Breast epithelium (tissue), 4 donors: ENCODE measurements at regions not wholly inside any gene's neighbourhood (a gene's known extent, or its start where the extent isn't known, plus 50 kb on each side); places are given as distances from the start of the nearest gene placed in this dataset.

Experiments
- DNase-seq, 2 donors: peaks; one replicate each; pipeline ENCODE4 v3.0.0-alpha.2; 2019; ENCODE audit warnings: low spot score in 2 of 2
- H3K27ac ChIP-seq, 2 donors: fragments of 200-600 bp; sonication (generic) in 1 of 2; one replicate each; pipeline ENCODE4 v1.5.1; 2016 to 2019; ENCODE audit warnings: mild to moderate bottlenecking in 1 of 2
- H3K27me3 ChIP-seq, 2 donors: fragments of 200-600 bp; sonication (generic) in 1 of 2; one replicate each; pipeline versions ENCODE4 v1.5.1 to v1.6.0; 2017 to 2019; ENCODE audit warnings: control low read depth in 1 of 2, mild to moderate bottlenecking in 1 of 2
- H3K36me3 ChIP-seq: fragments of 200-600 bp; one replicate; pipeline ENCODE4 v1.5.1; 2019
- H3K4me1 ChIP-seq, 2 donors: fragments of 200-600 bp; sonication (generic); one replicate each; pipeline ENCODE4 v1.5.1; 2016 to 2019; ENCODE audit warnings: control low read depth in 1 of 2
- H3K4me3 ChIP-seq, 3 donors: fragments of 200-600 bp; sonication (generic); 1 replicate in 2 of 3; 2 replicates in 1 of 3; pipeline ENCODE4 v1.5.1; 2016 to 2019; ENCODE audit warnings: mild to moderate bottlenecking in 3 of 3, moderate library complexity in 2 of 3
- H3K9me3 ChIP-seq, 2 donors: fragments of 200-600 bp; sonication (generic) in 1 of 2; one replicate each; pipeline ENCODE4 v1.5.1; 2016 to 2019; ENCODE audit warnings: control low read depth in 1 of 2
- CTCF ChIP-seq, 3 donors: fragments of 450-650 bp; IDR thresholded peaks; one replicate each; pipeline ENCODE4 v1.5.1; 2016 to 2017; ENCODE audit warnings: antibody characterized with exemption in 3 of 3, mild to moderate bottlenecking in 3 of 3, moderate library complexity in 3 of 3
- POLR2A ChIP-seq: fragments of 450-650 bp; IDR thresholded peaks from one replicate; pipeline ENCODE4 v1.6.1; 2016; ENCODE audit warnings: antibody characterized with exemption, mild to moderate bottlenecking, moderate library complexity
- POLR2AphosphoS5 ChIP-seq, 3 donors: sonication (generic); formaldehyde crosslinking; IDR thresholded peaks; one replicate each; pipeline ENCODE4 v1.6.1; 2017; ENCODE audit warnings: antibody characterized with exemption in 3 of 3
- intact Hi-C: fragments of 100-400 bp; cut with DNase I; formaldehyde crosslinking; loops from one replicate; pipeline ENCODE4 v1.15.1; 2023; ENCODE audit warnings: low total_unique reads

GRCh38 chr13:50123515-50123861 is 108.2 kb downstream of the KCNRG start:
- no peak for DNase-seq
- peak overlapping the region; percentile 90 to 99 (median 97) for H3K4me3 ChIP-seq
- intact Hi-C loops, result loop anchor here (10.0 kb wide), 1 partner anchor 129 kb away; the partner anchor contains the start of gene TRIM13
- peak overlapping the region; percentile 98 to 99 for H3K27ac ChIP-seq
- TF ChIP-seq POLR2A (no peak), POLR2AphosphoS5 (IDR thresholded peaks at IDR 0.05) (no peak)
- no peaks in the 10 kb centered on the region for H3K4me1 ChIP-seq
- H3K27me3 ChIP-seq, result peaks cover 0 to 20% of the 10 kb centered on the region in 2 donors
- H3K9me3 ChIP-seq, result no peaks in the 10 kb centered on the region
- H3K36me3 ChIP-seq, result no peaks in the 10 kb centered on the region

GRCh38 chr13:50123862-50124535 is 108.8 kb downstream of the KCNRG start:
- intact Hi-C loops, result loop anchor here (10.0 kb wide), 1 partner anchor 129 kb away; the partner anchor contains the start of gene TRIM13
- Histone ChIP-seq H3K27me3 (peaks cover 0 to 26% of the 10 kb centered on the region in 2 donors), H3K27ac (peak overlapping the region; percentile 98 to 99), H3K4me3 (peak overlapping the region; percentile 90 to 99 (median 97)), H3K4me1 (no peaks in the 10 kb centered on the region), H3K9me3 (no peaks in the 10 kb centered on the region), H3K36me3 (no peaks in the 10 kb centered on the region)
- peak; percentile 60 for TF ChIP-seq POLR2A
- peak; percentile 63 to 95 (median 70) for TF ChIP-seq POLR2AphosphoS5 (IDR thresholded peaks at IDR 0.05)
- no peak for TF ChIP-seq CTCF (IDR thresholded peaks at IDR 0.05)
- DNase-seq, result peak; percentile 67 to 96

GRCh38 chr13:50124536-50125303 is 109.5 kb downstream of the KCNRG start:
- H3K27me3 ChIP-seq, result peaks cover 0 to 33% of the 10 kb centered on the region in 2 donors
- peak overlapping the region; percentile 98 to 99 for H3K27ac ChIP-seq
- DNase-seq, result peak in 1 of 2 donors; percentile 94
- H3K4me1 ChIP-seq, result no peaks in the 10 kb centered on the region
- no peak for TF ChIP-seq POLR2A
- TF ChIP-seq POLR2AphosphoS5 (IDR thresholded peaks at IDR 0.05), result peak in 1 of 3 donors; percentile 40
- no peak for TF ChIP-seq CTCF (IDR thresholded peaks at IDR 0.05)
- peak overlapping the region; percentile 90 to 99 (median 97) for H3K4me3 ChIP-seq
- H3K9me3 ChIP-seq, result no peaks in the 10 kb centered on the region
- intact Hi-C loops, result loop anchor here (5.0 to 10.0 kb wide), 2 partner anchors 42 to 130 kb away; partner anchors contain the start of gene TRIM13
- no peaks in the 10 kb centered on the region for H3K36me3 ChIP-seq

GRCh38 chr13:50125304-50125553 is 110.0 kb downstream of the KCNRG start:
- Histone ChIP-seq H3K27ac (peak overlapping the region; percentile 98 to 99), H3K36me3 (no peaks in the 10 kb centered on the region), H3K9me3 (no peaks in the 10 kb centered on the region), H3K4me3 (peak overlapping the region; percentile 90 to 99 (median 97)), H3K27me3 (peaks cover 0 to 38% of the 10 kb centered on the region in 2 donors), H3K4me1 (peaks cover 0 to 3% of the 10 kb centered on the region in 2 donors)
- TF ChIP-seq POLR2A (no peak), CTCF (IDR thresholded peaks at IDR 0.05) (no peak), POLR2AphosphoS5 (IDR thresholded peaks at IDR 0.05) (no peak)
- intact Hi-C loops, result loop anchor here (5.0 to 10.0 kb wide), 2 partner anchors 43 to 130 kb away; partner anchors contain the start of gene TRIM13
- DNase-seq, result no peak

GRCh38 chr13:50125554-50126262 is 110.5 kb downstream of the KCNRG start:
- TF ChIP-seq POLR2A, result peak; percentile 14
- TF ChIP-seq CTCF (IDR thresholded peaks at IDR 0.05), result no peak
- TF ChIP-seq POLR2AphosphoS5 (IDR thresholded peaks at IDR 0.05), result peak; percentile 15 to 76 (median 63)
- Histone ChIP-seq H3K9me3 (no peaks in the 10 kb centered on the region), H3K4me1 (peaks cover 0 to 6% of the 10 kb centered on the region in 2 donors), H3K27me3 (peaks cover 0 to 43% of the 10 kb centered on the region in 2 donors), H3K36me3 (no peaks in the 10 kb centered on the region), H3K27ac (peak overlapping the region; percentile 98 to 99), H3K4me3 (peak overlapping the region; percentile 90 to 99 (median 97))
- intact Hi-C loops, result loop anchor here (5.0 to 10.0 kb wide), 2 partner anchors 43 to 131 kb away; partner anchors contain the start of gene TRIM13
- DNase-seq, result peak; percentile 86 to 90
